A549 (cell line): ENCODE measurements at regions not wholly inside any gene's neighbourhood (a gene's known extent, or its start where the extent isn't known, plus 50 kb on each side); places are given as distances from the start of the nearest gene placed in this dataset.

ENCODE experiments used
- ATAC-seq, 2 experiments: fragments of 200-7000 bp in 1 of 2; fragments of >200 bp in 1 of 2; cut with Nextera tagmentation in 1 of 2; cut with Tn5 transposase in 1 of 2; 3 replicates each; pipeline versions ENCODE4 v1.8.0 to v1.9.1; 2018 to 2020; ENCODE audit warnings: mild to moderate bottlenecking in 1 of 2, moderate library complexity in 1 of 2
- CTCF ChIA-PET: fragments of 300-600 bp; sonication (Branson Sonifier 250); formaldehyde crosslinking; extraction: SDS; loops from one replicate; lab custom pipeline; 2021; ENCODE audit warnings: antibody characterized with exemption, inconsistent platforms; lab: Yijun Ruan, JAX
- POLR2A ChIA-PET: fragments of 350-600 bp; formaldehyde crosslinking; extraction: SDS; loops from one replicate; lab custom pipeline; 2021; ENCODE audit warnings: antibody characterized with exemption, inconsistent platforms; lab: Yijun Ruan, JAX
- DNase-seq, 2 experiments: peaks; one replicate each; pipeline versions ENCODE4 v3.0.0 to v3.0.0-alpha.2; 2011 to 2016; ENCODE audit warnings: low read depth in 1 of 2, low spot score in 1 of 2
- FAIRE-seq: peaks from 2 replicates; lab custom pipeline; 2011; peaks lifted over from hg19 to GRCh38; lab: Jason Lieb, UNC
- H3K27ac ChIP-seq, 2 experiments: fragments of >200 bp; sonication (Bioruptor Twin); formaldehyde crosslinking; 3 replicates each; pipeline ENCODE4 v1.5.1; 2016 to 2017
- H3K4me1 ChIP-seq: fragments of >200 bp; sonication (Bioruptor Twin); formaldehyde crosslinking; 3 replicates; pipeline ENCODE4 v1.6.1; 2016
- H3K4me2 ChIP-seq: fragments of >200 bp; sonication (Bioruptor Twin); formaldehyde crosslinking; 3 replicates; pipeline ENCODE4 v1.6.1; 2016
- H3K4me3 ChIP-seq: fragments of >200 bp; sonication (Bioruptor Twin); formaldehyde crosslinking; 3 replicates; pipeline ENCODE4 v1.5.1; 2016
- H3K9me3 ChIP-seq: fragments of >200 bp; sonication (Bioruptor Twin); formaldehyde crosslinking; 3 replicates; pipeline ENCODE4 v1.6.1; 2016
- CBX2 ChIP-seq: fragments of 200-600 bp; sonication (generic); IDR thresholded peaks from 2 replicates; pipeline ENCODE4 v1.6.1; 2016; ENCODE audit warnings: low read depth, mild to moderate bottlenecking, borderline replicate concordance
- CBX8 ChIP-seq: fragments of 200-600 bp; sonication (generic); IDR thresholded peaks from 2 replicates; pipeline ENCODE4 v1.6.1; 2016
- CEBPB ChIP-seq, 2 experiments: fragments of >200 bp in 1 of 2; sonication (Bioruptor Twin) in 1 of 2; formaldehyde crosslinking in 1 of 2; IDR thresholded peaks; 2 replicates each; pipeline ENCODE4 v1.6.1; 2012 to 2016
- FOSL2 ChIP-seq, 2 experiments: fragments of 450-650 bp in 1 of 2; fragments of >200 bp in 1 of 2; sonication (Bioruptor Twin) in 1 of 2; formaldehyde crosslinking; IDR thresholded peaks; 2 replicates each; pipeline versions ENCODE4 v1.5.0 to v1.6.1; 2016 to 2020; ENCODE audit warnings: mild to moderate bottlenecking in 1 of 2, moderate library complexity in 1 of 2
- GATA3 ChIP-seq: IDR thresholded peaks from 2 replicates; pipeline ENCODE4 v1.6.1; 2012; ENCODE audit warnings: borderline replicate concordance
- HDAC2 ChIP-seq: fragments of 200-600 bp; sonication (generic); IDR thresholded peaks from 2 replicates; pipeline ENCODE4 v1.6.1; 2016
- HOXA7 ChIP-seq: fragments of 250-450 bp; sonication (Bioruptor Pico); IDR thresholded peaks from 2 replicates; pipeline ENCODE4 v1.5.0; 2020; ENCODE audit warnings: mild to moderate bottlenecking, moderate library complexity
- HOXB5 ChIP-seq: fragments of 250-450 bp; sonication (Bioruptor Pico); IDR thresholded peaks from 2 replicates; pipeline ENCODE4 v1.5.0; 2020; ENCODE audit warnings: mild to moderate bottlenecking, moderate library complexity
- JUN ChIP-seq, 2 experiments: fragments of >200 bp; sonication (Bioruptor Twin); formaldehyde crosslinking; IDR thresholded peaks; 2 replicates in 1 of 2; 3 replicates in 1 of 2; pipeline ENCODE4 v1.6.1; 2016 to 2017
- JUNB ChIP-seq: fragments of >200 bp; sonication (Bioruptor Twin); formaldehyde crosslinking; IDR thresholded peaks from 2 replicates; pipeline ENCODE4 v1.6.1; 2016
- KDM5A ChIP-seq: fragments of 200-600 bp; sonication (generic); IDR thresholded peaks from 2 replicates; pipeline ENCODE4 v1.6.1; 2016; ENCODE audit warnings: antibody characterized with exemption, mild to moderate bottlenecking
- MAZ ChIP-seq: fragments of 150-350 bp; IDR thresholded peaks from 2 replicates; pipeline ENCODE4 v1.6.1; 2014; ENCODE audit warnings: antibody characterized with exemption, low read depth, low read length, borderline replicate concordance
- NFE2L2 ChIP-seq: fragments of 150-350 bp; conservative IDR thresholded peaks from 2 replicates; pipeline ENCODE4 v1.6.1; 2014; ENCODE audit warnings: low read length
- NR3C1 ChIP-seq: fragments of >200 bp; sonication (Bioruptor Twin); formaldehyde crosslinking; IDR thresholded peaks from 3 replicates; pipeline ENCODE4 v1.6.1; 2017
- PHF8 ChIP-seq: fragments of 200-600 bp; sonication (generic); IDR thresholded peaks from 2 replicates; pipeline ENCODE4 v1.6.1; 2016; ENCODE audit warnings: low read depth, mild to moderate bottlenecking, antibody characterized with exemption, moderate library complexity, borderline replicate concordance
- POLR2A ChIP-seq: IDR thresholded peaks from 2 replicates; pipeline ENCODE4 v1.6.1; 2012; ENCODE audit warnings: mild to moderate bottlenecking, low read length
- RARB ChIP-seq: fragments of 250-450 bp; sonication (Bioruptor Pico); IDR thresholded peaks from 2 replicates; pipeline ENCODE4 v1.8.0; 2021; ENCODE audit warnings: mild to moderate bottlenecking, moderate library complexity
- RCOR1 ChIP-seq: fragments of 150-350 bp; IDR thresholded peaks from 2 replicates; pipeline ENCODE4 v1.6.1; 2014; ENCODE audit warnings: antibody characterized with exemption, low read length, low read depth
- SMC3 ChIP-seq: fragments of >200 bp; sonication (Bioruptor Twin); formaldehyde crosslinking; IDR thresholded peaks from 3 replicates; pipeline ENCODE4 v1.6.1; 2018; ENCODE audit warnings: inconsistent platforms
- TFCP2L1 ChIP-seq: fragments of 250-450 bp; sonication (Bioruptor Pico); IDR thresholded peaks from 2 replicates; pipeline ENCODE4 v1.5.0; 2021; ENCODE audit warnings: mild to moderate bottlenecking
- ZC3H11A ChIP-seq: fragments of 450-650 bp; IDR thresholded peaks from 2 replicates; pipeline ENCODE4 v1.6.1; 2014; ENCODE audit warnings: antibody characterized with exemption, mild to moderate bottlenecking
- WGBS: methylation state at CpG from one replicate; pipeline ENCODE4 v1.1.6; 2017; ENCODE audit errors: missing lambda C conversion rate; 5-methylcytosine and 5-hydroxymethylcytosine counted together
- TF ChIP-seq, protein P1 (sequence below): fragments of 250-450 bp; sonication (Bioruptor Pico); IDR thresholded peaks from 2 replicates; pipeline ENCODE4 v1.5.0; 2021; ENCODE audit warnings: mild to moderate bottlenecking, moderate library complexity, borderline replicate concordance
- TF ChIP-seq, protein P2 (sequence below): fragments of 450-650 bp; IDR thresholded peaks from 2 replicates; pipeline ENCODE4 v1.6.1; 2014; ENCODE audit warnings: antibody characterized with exemption
- TF ChIP-seq, protein P3 (sequence below): fragments of >200 bp; sonication (Bioruptor Twin); formaldehyde crosslinking; IDR thresholded peaks from 3 replicates; pipeline ENCODE4 v1.5.1; 2016
- TF ChIP-seq, protein P4 (sequence below): fragments of >200 bp; sonication (Bioruptor Twin); formaldehyde crosslinking; IDR thresholded peaks from 2 replicates; pipeline ENCODE4 v1.6.1; 2016
- TF ChIP-seq, protein P5 (sequence below): fragments of 200-600 bp; sonication (generic); IDR thresholded peaks from 2 replicates; pipeline ENCODE4 v1.6.1; 2016; ENCODE audit warnings: antibody characterized with exemption, mild to moderate bottlenecking, moderate library complexity

DNA sequence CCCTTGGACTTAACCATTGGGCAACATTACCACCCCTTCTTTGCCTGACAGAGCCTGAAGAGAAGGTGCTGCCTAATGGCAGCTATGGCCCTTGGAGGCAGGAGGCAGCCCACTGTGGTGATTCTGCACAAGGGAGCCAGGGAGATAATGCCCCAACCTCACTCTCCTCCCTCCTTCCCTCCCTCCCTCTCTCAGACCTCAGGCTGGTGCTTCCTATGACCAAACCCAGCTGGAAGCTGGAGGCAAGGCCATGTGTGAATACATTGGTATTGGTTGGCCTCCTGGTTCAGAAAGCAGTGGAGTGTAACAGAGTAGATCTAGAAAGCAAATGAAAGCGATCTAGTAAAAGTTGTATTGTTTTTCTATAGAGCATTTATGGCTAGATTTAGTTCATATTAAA lies 233.1 kb downstream of the CSNK2A3 start:
- no peak for DNase-seq
- ATAC-seq = no peak
- POLR2A ChIA-PET = no interaction called here
- no peak for TF ChIP-seq MAZ
- no peak for TF ChIP-seq TFCP2L1 (CRISPR knock-in tag)
- TF ChIP-seq CEBPB (IDR thresholded peaks at IDR 0.05) = no peak
- TF ChIP-seq RCOR1 = no peak
- no peak for TF ChIP-seq KDM5A
- no peak for TF ChIP-seq NR3C1
- TF ChIP-seq, protein P1, sequence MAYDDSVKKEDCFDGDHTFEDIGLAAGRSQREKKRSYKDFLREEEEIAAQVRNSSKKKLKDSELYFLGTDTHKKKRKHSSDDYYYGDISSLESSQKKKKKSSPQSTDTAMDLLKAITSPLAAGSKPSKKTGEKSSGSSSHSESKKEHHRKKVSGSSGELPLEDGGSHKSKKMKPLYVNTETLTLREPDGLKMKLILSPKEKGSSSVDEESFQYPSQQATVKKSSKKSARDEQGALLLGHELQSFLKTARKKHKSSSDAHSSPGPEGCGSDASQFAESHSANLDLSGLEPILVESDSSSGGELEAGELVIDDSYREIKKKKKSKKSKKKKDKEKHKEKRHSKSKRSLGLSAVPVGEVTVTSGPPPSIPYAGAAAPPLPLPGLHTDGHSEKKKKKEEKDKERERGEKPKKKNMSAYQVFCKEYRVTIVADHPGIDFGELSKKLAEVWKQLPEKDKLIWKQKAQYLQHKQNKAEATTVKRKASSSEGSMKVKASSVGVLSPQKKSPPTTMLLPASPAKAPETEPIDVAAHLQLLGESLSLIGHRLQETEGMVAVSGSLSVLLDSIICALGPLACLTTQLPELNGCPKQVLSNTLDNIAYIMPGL = no peak
- TF ChIP-seq RARB (CRISPR knock-in tag) = no peak
- 26% methylated on average over 1 of the region's 1 CpG for WGBS
- H3K27ac ChIP-seq = no peak overlapping the region
- H3K4me2 ChIP-seq = no peak overlapping the region
- no peak overlapping the region for H3K4me3 ChIP-seq
- FAIRE-seq = no peak
- H3K4me1 ChIP-seq = no peaks in the 10 kb centered on the region
- CTCF ChIA-PET = interaction anchor here (1.1 to 1.6 kb wide), 3 partner anchors 10 to 201 kb away, joined by 3 read pairs; no protein-coding TSS in a partner anchor
- H3K9me3 ChIP-seq = no peaks in the 10 kb centered on the region

DNA sequence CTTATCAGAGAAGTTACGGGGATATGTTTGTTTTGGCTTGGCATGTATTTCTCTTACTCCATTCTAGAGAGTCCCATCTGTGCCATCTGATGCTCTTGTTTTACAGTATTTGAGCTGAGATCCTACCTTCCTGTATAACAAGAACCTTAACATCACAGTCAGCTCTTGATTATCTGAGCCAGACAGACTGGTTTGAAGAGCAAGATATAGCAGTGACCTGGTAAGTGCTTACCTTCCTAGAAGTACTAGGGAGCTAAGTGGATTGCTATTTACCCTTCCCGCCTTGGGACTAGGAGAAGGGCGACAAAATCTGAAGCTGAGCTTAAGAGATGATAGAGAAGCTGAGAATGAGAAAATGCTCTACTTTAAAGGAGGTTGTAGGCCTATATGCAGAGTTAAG lies 235.3 kb downstream of the CSNK2A3 start:
- Histone ChIP-seq H3K4me3 (no peak overlapping the region), H3K9me3 (peaks cover 13% of the 10 kb centered on the region), H3K4me2 (no peak overlapping the region), H3K27ac (no peak overlapping the region), H3K4me1 (no peaks in the 10 kb centered on the region)
- ChIA-PET POLR2A (no interaction called here), CTCF (interaction anchor here (1.2 kb wide), 1 partner anchor 670 kb away, joined by 3 read pairs; no protein-coding TSS in a partner anchor)
- 53% methylated on average over 3 of the region's 3 CpGs for WGBS
- TF ChIP-seq, protein P2, sequence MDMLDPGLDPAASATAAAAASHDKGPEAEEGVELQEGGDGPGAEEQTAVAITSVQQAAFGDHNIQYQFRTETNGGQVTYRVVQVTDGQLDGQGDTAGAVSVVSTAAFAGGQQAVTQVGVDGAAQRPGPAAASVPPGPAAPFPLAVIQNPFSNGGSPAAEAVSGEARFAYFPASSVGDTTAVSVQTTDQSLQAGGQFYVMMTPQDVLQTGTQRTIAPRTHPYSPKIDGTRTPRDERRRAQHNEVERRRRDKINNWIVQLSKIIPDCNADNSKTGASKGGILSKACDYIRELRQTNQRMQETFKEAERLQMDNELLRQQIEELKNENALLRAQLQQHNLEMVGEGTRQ = no peak
- TF ChIP-seq, protein P3, sequence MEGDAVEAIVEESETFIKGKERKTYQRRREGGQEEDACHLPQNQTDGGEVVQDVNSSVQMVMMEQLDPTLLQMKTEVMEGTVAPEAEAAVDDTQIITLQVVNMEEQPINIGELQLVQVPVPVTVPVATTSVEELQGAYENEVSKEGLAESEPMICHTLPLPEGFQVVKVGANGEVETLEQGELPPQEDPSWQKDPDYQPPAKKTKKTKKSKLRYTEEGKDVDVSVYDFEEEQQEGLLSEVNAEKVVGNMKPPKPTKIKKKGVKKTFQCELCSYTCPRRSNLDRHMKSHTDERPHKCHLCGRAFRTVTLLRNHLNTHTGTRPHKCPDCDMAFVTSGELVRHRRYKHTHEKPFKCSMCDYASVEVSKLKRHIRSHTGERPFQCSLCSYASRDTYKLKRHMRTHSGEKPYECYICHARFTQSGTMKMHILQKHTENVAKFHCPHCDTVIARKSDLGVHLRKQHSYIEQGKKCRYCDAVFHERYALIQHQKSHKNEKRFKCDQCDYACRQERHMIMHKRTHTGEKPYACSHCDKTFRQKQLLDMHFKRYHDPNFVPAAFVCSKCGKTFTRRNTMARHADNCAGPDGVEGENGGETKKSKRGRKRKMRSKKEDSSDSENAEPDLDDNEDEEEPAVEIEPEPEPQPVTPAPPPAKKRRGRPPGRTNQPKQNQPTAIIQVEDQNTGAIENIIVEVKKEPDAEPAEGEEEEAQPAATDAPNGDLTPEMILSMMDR = no peak
- TF ChIP-seq PHF8 (no peak), JUNB (no peak), CBX8 (no peak)
- no peak for ATAC-seq
- DNase-seq = no peak
- FAIRE-seq = no peak

DNA sequence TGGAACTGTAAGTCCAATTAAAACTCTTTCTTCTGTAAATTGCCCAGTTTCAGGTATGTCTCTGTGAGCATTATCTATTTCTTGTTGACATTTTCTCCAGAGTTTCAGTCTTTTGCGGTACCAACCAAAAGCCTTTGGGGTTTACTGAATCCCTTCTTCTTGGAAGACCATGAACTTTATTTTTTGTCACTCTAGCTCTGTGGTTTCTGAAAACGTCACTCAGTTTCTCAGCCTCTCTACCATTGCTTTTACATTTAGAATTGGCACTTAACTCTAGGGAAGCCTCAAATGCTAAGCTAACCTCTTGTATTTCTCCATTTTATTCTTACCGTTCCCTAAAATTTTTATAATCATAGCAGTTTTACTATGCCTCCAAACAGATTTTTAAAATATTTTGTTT lies 237.6 kb downstream of the CSNK2A3 start:
- 66% methylated on average over 3 of the region's 3 CpGs for WGBS
- FAIRE-seq = no peak
- ChIA-PET POLR2A (no interaction called here), CTCF (no interaction called here)
- ATAC-seq = no peak
- Histone ChIP-seq H3K4me1 (no peaks in the 10 kb centered on the region), H3K4me2 (no peak overlapping the region), H3K27ac (no peak overlapping the region), H3K4me3 (no peak overlapping the region), H3K9me3 (peaks cover 14% of the 10 kb centered on the region)
- DNase-seq = no peak
- no peak for TF ChIP-seq JUNB
- TF ChIP-seq ZC3H11A = no peak
- TF ChIP-seq POLR2A = no peak
- TF ChIP-seq SMC3 = no peak
- no peak for TF ChIP-seq NFE2L2
- no peak for TF ChIP-seq HDAC2

DNA sequence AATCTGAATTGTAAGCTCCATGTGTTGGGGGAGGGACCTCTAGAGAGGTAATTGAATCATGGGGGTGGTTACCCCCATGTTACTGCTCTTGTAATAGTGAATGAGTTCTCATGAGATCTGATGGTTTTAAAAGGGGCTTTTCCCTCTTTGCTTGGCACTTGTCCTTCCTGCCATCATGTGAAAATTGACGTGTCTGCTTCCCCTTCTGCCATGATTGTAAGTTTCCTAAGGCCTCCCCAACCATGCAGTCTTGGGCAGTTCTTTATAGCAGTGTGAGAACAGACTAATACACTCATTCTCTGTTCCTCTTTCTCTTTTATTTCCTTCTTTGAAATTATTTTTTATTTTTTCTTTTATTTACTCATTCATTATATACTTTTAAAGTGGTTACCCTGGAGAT lies 239.4 kb downstream of the CSNK2A3 start:
- Histone ChIP-seq H3K9me3 (peaks cover 14% of the 10 kb centered on the region), H3K4me3 (no peak overlapping the region), H3K27ac (no peak overlapping the region), H3K4me2 (no peak overlapping the region), H3K4me1 (no peaks in the 10 kb centered on the region)
- FAIRE-seq (no peak), ATAC-seq (no peak), DNase-seq (no peak)
- WGBS = 16% methylated on average over 1 of the region's 1 CpG
- CTCF ChIA-PET = interaction anchor here (0.6 kb wide), 1 partner anchor 26 kb away, joined by 3 read pairs; no protein-coding TSS in a partner anchor
- POLR2A ChIA-PET = no interaction called here
- TF ChIP-seq HOXA7 (no peak), CBX2 (no peak), JUN (IDR thresholded peaks at IDR 0.05) (no peak), ZC3H11A (no peak), FOSL2 (IDR thresholded peaks at IDR 0.05) (no peak), FOSL2 (CRISPR knock-in tag; IDR thresholded peaks at IDR 0.05) (no peak), HOXB5 (CRISPR knock-in tag) (no peak), GATA3 (no peak)
- TF ChIP-seq, protein P4, sequence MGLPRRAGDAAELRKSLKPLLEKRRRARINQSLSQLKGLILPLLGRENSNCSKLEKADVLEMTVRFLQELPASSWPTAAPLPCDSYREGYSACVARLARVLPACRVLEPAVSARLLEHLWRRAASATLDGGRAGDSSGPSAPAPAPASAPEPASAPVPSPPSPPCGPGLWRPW = no peak
- TF ChIP-seq, protein P5, sequence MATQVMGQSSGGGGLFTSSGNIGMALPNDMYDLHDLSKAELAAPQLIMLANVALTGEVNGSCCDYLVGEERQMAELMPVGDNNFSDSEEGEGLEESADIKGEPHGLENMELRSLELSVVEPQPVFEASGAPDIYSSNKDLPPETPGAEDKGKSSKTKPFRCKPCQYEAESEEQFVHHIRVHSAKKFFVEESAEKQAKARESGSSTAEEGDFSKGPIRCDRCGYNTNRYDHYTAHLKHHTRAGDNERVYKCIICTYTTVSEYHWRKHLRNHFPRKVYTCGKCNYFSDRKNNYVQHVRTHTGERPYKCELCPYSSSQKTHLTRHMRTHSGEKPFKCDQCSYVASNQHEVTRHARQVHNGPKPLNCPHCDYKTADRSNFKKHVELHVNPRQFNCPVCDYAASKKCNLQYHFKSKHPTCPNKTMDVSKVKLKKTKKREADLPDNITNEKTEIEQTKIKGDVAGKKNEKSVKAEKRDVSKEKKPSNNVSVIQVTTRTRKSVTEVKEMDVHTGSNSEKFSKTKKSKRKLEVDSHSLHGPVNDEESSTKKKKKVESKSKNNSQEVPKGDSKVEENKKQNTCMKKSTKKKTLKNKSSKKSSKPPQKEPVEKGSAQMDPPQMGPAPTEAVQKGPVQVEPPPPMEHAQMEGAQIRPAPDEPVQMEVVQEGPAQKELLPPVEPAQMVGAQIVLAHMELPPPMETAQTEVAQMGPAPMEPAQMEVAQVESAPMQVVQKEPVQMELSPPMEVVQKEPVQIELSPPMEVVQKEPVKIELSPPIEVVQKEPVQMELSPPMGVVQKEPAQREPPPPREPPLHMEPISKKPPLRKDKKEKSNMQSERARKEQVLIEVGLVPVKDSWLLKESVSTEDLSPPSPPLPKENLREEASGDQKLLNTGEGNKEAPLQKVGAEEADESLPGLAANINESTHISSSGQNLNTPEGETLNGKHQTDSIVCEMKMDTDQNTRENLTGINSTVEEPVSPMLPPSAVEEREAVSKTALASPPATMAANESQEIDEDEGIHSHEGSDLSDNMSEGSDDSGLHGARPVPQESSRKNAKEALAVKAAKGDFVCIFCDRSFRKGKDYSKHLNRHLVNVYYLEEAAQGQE = no peak
